ENCODE measurements at regions not wholly inside any gene's neighbourhood (a gene's known extent, or its start where the extent isn't known, plus 50 kb on each side); places are given as distances from the start of the nearest gene placed in this dataset.

DNA sequence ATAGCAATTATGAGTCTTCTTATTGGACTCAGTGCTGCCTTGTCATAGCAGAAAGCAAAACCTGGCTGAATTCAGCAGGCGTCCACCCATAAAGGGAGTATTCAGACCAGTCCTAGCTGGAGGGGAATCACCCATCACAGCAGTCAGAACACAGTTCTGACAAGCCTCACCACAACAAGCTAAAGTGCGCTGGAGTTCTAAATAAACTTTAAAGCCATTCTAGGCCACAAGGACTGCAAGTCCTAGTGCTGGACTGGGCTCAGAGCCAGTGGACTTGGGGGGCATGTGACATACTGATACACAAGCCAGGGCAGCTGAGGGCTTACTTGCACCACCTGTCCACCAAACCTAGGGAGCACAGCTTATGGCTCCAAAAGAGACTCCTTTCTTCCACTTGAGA lies 115.3 kb upstream of the PCSK5 start:
- no peak for DNase-seq (ENCODE audit: low read depth)
- TF ChIP-seq, protein P1, sequence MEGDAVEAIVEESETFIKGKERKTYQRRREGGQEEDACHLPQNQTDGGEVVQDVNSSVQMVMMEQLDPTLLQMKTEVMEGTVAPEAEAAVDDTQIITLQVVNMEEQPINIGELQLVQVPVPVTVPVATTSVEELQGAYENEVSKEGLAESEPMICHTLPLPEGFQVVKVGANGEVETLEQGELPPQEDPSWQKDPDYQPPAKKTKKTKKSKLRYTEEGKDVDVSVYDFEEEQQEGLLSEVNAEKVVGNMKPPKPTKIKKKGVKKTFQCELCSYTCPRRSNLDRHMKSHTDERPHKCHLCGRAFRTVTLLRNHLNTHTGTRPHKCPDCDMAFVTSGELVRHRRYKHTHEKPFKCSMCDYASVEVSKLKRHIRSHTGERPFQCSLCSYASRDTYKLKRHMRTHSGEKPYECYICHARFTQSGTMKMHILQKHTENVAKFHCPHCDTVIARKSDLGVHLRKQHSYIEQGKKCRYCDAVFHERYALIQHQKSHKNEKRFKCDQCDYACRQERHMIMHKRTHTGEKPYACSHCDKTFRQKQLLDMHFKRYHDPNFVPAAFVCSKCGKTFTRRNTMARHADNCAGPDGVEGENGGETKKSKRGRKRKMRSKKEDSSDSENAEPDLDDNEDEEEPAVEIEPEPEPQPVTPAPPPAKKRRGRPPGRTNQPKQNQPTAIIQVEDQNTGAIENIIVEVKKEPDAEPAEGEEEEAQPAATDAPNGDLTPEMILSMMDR (IDR thresholded peaks at IDR 0.05; ENCODE audit: control insufficient read depth, extremely low read depth, insufficient read depth) = no peak
- no peak overlapping the region for H3K4me3 ChIP-seq (ENCODE audit: low read depth, low read length)

DNA sequence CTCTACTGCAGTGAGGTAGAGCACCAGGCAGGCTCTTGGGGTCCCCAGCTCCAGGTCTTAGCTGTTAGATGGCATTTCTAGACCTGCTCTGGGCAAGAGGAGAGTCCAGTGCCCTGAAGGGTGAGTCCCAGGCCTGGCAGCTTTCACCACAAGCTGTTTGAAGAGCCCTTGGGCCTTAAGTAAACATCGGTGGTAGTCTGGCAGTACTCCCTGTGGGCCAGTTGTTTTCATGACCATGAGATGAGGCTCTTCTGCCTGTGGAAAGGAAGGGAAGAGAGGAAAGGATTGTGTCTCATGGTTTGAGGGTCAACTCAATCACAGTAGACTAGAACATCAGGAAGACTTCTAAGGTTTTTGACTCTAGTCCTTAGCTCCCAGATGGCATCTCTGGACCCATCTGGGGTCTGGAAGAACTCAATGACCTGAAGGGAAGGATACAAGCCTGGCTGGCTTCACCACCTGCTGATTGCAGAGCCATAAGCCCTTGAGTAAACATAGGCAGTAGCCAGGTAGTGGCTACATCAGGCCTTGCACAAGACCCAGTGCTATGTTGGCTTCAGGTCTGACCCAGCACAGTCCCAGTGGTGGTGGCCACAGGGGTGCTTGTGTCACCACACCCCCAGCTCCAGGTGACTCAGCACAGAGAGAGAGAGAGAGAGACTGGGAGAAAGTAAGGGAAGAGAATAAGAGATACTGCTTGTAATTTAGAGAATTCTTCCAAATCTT lies 114.3 kb upstream of the PCSK5 start:
- no peak for DNase-seq (ENCODE audit: low read depth)
- H3K4me3 ChIP-seq (ENCODE audit: low read depth, low read length) = no peak overlapping the region
- TF ChIP-seq, protein P1 (IDR thresholded peaks at IDR 0.05; ENCODE audit: control insufficient read depth, extremely low read depth, insufficient read depth) = no peak

DNA sequence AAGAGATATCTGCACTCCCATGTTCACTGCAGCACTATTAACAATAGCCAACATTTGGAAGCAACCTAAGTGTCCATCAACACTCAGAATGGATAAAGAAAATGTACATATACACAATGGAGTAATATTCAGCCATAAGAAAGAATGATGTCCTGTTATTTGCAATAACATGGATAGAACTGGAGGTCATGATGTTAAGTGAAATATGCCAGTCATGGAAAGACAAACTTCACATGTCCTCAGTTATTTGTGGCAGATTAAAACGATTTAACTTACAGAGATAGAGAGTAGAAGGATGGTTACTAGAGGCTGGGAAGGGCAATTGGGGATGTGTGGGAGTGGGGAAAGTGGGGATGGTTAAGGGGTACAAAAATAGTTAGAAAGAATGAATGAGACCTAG lies 110.3 kb upstream of the PCSK5 start:
- TF ChIP-seq, protein P1 (IDR thresholded peaks at IDR 0.05; ENCODE audit: control insufficient read depth, extremely low read depth, insufficient read depth) = no peak
- no peak for DNase-seq (ENCODE audit: low read depth)
- no peak overlapping the region for H3K4me3 ChIP-seq (ENCODE audit: low read depth, low read length)

DNA sequence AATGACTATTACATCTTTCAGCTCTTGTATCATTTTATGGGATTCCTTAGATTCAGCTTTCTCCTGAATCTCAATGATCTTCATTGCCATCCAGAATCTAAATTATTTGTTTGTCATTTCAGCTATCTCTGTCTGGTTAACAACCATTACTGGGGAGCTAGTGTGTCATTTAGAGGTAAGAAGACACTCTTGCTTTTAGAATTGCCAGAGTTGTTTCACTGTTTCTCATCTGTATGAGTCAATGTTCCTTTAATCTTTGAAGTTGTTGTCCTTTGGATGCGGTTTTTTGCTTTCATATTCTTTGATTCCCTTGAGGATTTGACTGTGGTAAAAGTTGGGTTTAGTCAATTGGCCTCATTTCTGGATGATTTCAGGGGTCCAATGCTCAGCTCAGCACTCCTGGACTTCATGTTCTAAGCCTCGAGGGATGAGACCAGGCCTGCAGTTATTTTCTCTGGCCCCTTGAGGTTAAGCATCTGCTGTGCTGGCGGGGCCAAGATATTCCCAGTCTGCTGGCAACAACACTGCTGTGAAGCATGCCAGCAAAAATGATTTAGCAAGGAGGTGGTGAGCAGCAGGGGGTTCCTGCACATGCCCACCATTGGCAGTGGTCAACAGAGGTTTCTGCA lies 102.4 kb upstream of the PCSK5 start:
- no peak overlapping the region for H3K4me3 ChIP-seq (ENCODE audit: low read depth, low read length)
- DNase-seq (ENCODE audit: low read depth) = no peak
- TF ChIP-seq, protein P1 (IDR thresholded peaks at IDR 0.05; ENCODE audit: control insufficient read depth, extremely low read depth, insufficient read depth) = no peak

DNA sequence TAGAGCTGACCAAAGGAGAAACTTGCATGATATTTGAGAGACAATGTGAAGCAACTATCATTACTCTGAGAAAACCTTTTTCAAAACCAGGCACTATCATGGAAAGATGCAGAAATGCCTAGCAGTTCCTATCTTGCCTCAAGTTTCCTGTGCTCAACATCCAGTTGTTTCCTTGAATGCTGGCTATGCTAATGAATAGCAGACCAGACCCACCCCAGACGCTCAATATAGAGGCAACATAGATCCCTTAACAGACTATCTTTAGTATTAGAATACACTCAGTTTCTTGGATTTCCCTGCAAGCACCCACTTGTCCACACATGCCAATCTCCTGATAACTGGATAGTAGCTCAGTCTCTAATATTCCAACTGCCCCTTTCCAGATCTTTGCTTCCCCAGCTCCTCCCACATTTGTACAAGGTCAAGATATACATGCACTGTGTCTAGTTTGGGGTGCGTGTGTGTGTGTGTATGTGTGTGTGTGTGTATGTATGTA lies 93.3 kb upstream of the PCSK5 start:
- no peak for DNase-seq (ENCODE audit: low read depth)
- TF ChIP-seq, protein P1 (IDR thresholded peaks at IDR 0.05; ENCODE audit: control insufficient read depth, extremely low read depth, insufficient read depth) = no peak
- no peak overlapping the region for H3K4me3 ChIP-seq (ENCODE audit: low read depth, low read length)

DNA sequence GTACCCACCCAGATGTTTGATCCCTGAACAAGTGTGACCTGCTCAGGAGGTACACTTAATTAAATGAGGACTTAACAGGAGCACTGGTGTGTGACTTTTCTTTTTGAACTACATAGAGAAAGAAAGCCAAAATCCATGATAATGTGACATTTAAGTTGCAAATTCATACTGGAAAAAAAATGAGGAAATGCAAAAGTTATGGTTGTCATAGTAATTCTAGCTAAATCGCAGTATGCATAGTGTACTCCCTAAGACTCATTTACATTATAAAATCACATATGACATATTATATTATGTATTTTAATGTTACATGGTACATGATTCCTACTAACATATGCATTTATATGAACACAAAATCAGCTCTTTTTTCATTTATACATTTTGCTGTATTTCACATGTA lies 92.0 kb upstream of the PCSK5 start:
- DNase-seq (ENCODE audit: low read depth) = no peak
- TF ChIP-seq, protein P1 (IDR thresholded peaks at IDR 0.05; ENCODE audit: control insufficient read depth, extremely low read depth, insufficient read depth) = no peak
- no peak overlapping the region for H3K4me3 ChIP-seq (ENCODE audit: low read depth, low read length)
